ENCODE measurements at regions not wholly inside any gene's neighbourhood (a gene's known extent, or its start where the extent isn't known, plus 50 kb on each side); places are given as distances from the start of the nearest gene placed in this dataset.

- no peak for DNase-seq (ENCODE audit: low read depth)
Measured at GRCh38 chr5:119789406-119790117, 160.2 kb downstream of the FAM170A start.

- no peak for DNase-seq (ENCODE audit: low read depth)
Measured at GRCh38 chr5:119792161-119792799, 162.9 kb downstream of the FAM170A start.

GRCh38 chr5:119795768-119796167, 166.4 kb downstream of the FAM170A start:
- DNase-seq (ENCODE audit: low read depth), result peak; percentile 57

GRCh38 chr5:119801570-119801969, 172.2 kb downstream of the FAM170A start:
- no peak for DNase-seq (ENCODE audit: low read depth)

GRCh38 chr5:119808024-119808423, 178.7 kb downstream of the FAM170A start:
- DNase-seq (ENCODE audit: low read depth), result no peak

- no peak for DNase-seq (ENCODE audit: low read depth)
Measured at GRCh38 chr5:119808474-119808873, 179.1 kb downstream of the FAM170A start.

GRCh38 chr5:119810217-119810616, 180.9 kb downstream of the FAM170A start:
- DNase-seq (ENCODE audit: low read depth), result no peak

- no peak for DNase-seq (ENCODE audit: low read depth)
Measured at GRCh38 chr5:119811458-119811857, 182.1 kb downstream of the FAM170A start.

- DNase-seq (ENCODE audit: low read depth), result no peak
Measured at GRCh38 chr5:119814655-119815054, 185.3 kb downstream of the FAM170A start.

- no peak for DNase-seq (ENCODE audit: low read depth)
Measured at GRCh38 chr5:119816055-119816454, 186.7 kb downstream of the FAM170A start.

- DNase-seq (ENCODE audit: low read depth), result no peak
Measured at GRCh38 chr5:119820016-119820415, 190.7 kb downstream of the FAM170A start.

GRCh38 chr5:119820608-119821007, 191.2 kb downstream of the FAM170A start:
- no peak for DNase-seq (ENCODE audit: low read depth)

GRCh38 chr5:119828541-119828940, 199.2 kb downstream of the FAM170A start:
- DNase-seq (ENCODE audit: low read depth), result no peak

GRCh38 chr5:119829341-119829740, 200.0 kb downstream of the FAM170A start:
- no peak for DNase-seq (ENCODE audit: low read depth)

GRCh38 chr5:119833176-119833575, 203.8 kb downstream of the FAM170A start:
- DNase-seq (ENCODE audit: low read depth), result no peak

GRCh38 chr5:119840175-119840574, 210.8 kb downstream of the FAM170A start:
- no peak for DNase-seq (ENCODE audit: low read depth)

- DNase-seq (ENCODE audit: low read depth), result no peak
Measured at GRCh38 chr5:119852140-119852539, 222.8 kb downstream of the FAM170A start.

GRCh38 chr5:119860463-119860862, 231.1 kb downstream of the FAM170A start:
- no peak for DNase-seq (ENCODE audit: low read depth)

- DNase-seq (ENCODE audit: low read depth), result no peak
Measured at GRCh38 chr5:119862619-119863018, 233.3 kb downstream of the FAM170A start.

GRCh38 chr5:119864286-119864685, 234.9 kb downstream of the FAM170A start:
- DNase-seq (ENCODE audit: low read depth), result no peak

GRCh38 chr5:119873611-119874010, 244.3 kb downstream of the FAM170A start:
- no peak for DNase-seq (ENCODE audit: low read depth)

GRCh38 chr5:119876522-119876921, 247.2 kb downstream of the FAM170A start:
- no peak for DNase-seq (ENCODE audit: low read depth)

GRCh38 chr5:119878712-119879111, 249.4 kb downstream of the FAM170A start:
- DNase-seq (ENCODE audit: low read depth), result no peak

- no peak for DNase-seq (ENCODE audit: low read depth)
Measured at GRCh38 chr5:119879446-119879845, 250.1 kb downstream of the FAM170A start.
